HG03025 (cell line): ENCODE measurements at regions not wholly inside any gene's neighbourhood (a gene's known extent, or its start where the extent isn't known, plus 50 kb on each side); places are given as distances from the start of the nearest gene placed in this dataset.

Experiments used
- ATAC-seq: cut with Tn5 transposase; IDR thresholded peaks from one replicate; pipeline ENCODE4 v1.9.1; 2021; ENCODE audit warnings: mild to moderate bottlenecking, moderate library complexity; ENCODE audit not compliant: unreplicated experiment, low FRiP score

DNA sequence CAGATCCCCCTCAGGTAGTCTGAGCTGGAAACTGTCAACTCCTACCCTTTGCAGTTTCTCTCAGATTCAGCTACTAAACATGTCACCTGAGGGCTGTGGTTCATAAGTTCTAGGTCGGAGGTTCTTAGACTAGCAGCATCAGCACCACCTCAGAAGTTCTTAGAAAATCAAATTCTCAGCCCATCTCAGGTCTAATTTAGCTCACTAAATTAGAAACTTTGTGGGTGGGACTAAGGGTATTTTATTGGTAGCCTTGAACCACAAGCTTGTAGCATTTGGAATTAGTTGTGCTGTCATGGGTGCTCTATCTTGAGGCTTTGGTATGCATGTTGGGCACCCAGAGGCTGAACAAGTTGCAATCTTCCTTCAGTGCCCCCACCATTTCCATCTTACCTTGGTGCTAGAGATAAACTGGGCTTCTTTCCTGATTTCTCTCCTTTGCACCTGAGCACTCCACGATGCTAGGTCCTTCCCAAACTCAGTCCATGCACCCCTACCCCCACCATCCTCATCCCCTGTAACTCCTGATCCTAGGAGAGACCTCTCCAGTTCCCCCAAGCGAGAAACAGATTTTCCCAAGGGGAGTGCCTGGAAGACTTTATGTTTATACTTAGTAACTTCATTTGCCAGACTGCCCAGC lies 54.2 kb downstream of the S1PR1 start:
- ATAC-seq: no peak

DNA sequence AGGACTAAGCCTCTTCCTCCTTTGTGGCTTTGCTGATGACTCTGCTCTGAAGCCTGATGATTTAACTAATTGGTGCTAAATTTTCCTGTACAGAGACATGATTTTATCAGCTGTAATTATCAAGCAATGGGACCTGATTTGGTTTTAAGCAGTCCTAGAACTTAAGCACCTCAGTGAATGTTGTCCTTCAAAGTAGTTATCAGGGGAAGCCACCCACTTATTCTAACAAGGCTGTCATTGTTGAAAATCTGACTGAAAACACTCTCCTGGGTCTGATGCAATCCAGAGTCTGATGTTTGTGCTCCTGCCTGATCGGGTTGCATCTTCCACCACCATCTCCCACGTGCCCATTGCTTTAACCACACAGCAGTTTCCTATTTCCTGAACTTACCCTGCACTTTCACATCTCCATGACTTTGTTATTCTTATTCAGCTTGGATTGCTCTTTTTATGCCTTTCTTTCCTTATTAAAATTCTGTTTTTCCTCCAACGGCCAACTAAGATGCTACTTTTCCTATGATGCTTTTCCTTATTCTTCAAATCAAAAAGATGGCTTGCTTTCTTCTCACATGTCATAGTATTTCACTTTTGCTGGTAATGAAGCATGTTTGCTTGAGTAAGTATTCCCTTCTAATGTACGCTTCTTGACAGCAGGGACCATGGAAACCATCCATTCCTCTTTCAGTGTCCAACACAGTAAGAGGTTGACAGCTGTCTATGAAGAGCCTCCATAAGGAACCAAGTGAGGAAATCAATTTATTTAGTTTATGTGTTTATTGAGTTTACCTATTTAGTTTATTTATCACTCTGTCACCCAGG lies 55.0 kb downstream of the S1PR1 start:
- no peak for ATAC-seq

DNA sequence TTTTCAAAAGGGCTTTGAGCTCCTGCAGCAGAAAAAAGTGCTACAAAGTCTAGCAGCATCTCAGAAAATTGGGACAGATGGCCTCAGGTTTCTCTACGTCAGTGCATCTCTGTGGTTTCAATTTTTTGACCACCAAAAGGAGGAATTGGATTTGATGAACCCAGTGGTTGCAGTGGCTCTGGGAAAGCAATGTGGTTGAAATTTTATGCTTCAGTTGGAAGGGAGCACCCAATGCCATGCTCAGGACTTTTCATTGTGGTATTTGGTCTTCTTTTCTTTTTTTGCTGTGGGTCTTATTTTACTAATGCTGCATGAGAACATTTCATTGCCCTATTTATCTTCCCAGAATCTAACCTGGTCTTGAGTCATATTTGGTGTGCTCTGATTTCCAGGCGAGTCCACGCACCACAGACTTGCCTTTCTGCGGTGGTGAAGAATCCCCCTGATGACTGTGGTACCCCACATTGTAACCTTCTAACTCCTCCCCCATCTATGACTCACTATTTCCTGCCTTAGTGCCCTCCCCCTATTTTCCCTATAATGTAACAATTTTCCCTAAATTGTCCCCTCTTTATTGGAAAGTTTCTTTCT lies 56.7 kb downstream of the S1PR1 start:
- no peak for ATAC-seq

DNA sequence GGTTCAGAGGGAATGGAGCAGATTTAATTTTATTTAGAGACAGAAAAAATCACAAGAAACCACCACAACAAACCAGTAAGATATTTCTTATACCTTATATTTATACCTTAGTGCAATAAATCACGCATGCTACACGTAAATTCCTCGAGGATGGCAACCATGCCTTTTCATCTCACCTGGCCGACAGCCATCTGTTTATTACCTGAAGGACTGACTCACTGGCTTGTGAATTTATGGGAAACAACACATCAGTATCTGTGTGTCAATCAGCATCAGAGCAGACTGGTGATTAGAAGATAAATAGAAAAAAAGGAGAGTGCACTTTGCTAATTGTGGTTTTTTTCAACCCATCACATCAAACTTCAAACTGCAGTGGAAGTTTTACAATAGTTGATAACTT lies 58.4 kb downstream of the S1PR1 start:
- ATAC-seq: no peak

DNA sequence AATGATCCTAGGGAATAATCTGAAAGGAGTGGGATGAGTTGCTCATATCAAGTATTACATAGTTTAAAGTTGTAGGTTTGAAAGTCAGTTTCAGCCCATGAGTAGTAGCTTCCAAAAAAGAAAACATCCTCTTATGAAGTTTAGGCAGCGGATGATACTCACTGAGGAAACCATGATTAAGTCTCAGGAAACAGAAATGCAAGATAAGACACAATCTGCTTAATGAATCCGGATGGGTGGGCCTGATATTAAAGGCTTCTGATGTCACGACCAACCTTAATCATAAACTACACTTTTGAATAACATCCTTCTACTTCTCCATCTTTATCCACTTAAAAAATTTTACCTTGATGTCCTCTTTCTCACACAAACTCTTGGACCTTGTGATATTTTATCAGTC lies 61.8 kb downstream of the S1PR1 start:
- ATAC-seq: no peak

DNA sequence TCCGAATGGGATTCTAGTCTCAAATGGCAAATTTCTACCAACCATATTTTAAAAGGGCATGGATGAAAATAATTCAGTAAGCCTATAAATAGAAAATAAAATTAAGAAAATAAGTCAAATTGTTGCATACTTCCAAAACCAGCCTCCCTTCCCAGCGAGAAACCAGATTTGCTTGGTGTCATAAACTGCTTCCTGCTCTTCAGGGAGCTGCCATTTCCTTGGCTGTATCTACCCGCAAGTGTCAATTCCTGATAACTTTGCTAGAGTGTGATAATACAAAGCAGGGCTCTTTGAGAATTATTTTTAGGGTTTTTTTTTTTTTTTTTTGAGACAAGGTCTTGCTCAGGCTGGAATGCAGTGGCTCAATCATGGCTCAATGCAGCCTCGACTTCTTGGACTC lies 62.3 kb downstream of the S1PR1 start:
- no peak for ATAC-seq

DNA sequence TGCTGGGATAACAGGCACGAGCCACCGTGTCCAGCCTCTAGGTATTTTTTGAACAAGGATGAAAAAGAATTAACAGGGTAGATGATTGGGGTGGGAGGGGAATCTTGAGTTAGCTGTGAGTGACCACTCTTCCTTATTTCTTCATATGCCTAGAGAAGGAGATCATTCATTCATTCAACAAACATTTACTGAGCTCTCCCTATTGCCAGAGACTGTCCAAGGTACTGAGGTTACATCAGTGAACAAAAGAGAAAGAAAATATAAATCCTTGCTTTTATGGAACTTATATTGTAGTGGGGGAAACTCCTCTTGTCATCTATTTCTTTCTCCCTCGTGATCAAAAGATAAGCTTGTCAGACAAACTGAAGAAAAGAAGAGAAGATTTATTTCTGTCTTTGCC lies 62.9 kb downstream of the S1PR1 start:
- no peak for ATAC-seq

DNA sequence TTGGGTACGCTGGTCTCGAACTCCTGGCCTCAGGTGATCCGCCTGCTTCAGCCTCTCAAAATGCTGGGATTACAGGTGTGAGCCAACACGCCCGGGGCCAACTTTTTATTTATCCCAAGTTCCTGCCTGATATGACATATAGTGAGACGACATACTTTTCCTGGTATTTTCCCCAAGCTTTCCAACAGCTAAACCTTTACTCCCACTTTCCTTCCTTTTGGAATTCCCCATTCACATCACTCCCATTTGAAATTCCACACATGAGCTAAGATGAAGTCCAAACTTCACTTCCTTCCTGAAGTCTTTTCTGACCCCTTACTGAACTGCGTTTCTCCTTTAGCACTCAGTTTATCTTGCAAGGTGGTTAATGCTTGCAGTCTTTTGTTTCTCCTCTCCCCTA lies 64.1 kb downstream of the S1PR1 start:
- ATAC-seq: no peak

DNA sequence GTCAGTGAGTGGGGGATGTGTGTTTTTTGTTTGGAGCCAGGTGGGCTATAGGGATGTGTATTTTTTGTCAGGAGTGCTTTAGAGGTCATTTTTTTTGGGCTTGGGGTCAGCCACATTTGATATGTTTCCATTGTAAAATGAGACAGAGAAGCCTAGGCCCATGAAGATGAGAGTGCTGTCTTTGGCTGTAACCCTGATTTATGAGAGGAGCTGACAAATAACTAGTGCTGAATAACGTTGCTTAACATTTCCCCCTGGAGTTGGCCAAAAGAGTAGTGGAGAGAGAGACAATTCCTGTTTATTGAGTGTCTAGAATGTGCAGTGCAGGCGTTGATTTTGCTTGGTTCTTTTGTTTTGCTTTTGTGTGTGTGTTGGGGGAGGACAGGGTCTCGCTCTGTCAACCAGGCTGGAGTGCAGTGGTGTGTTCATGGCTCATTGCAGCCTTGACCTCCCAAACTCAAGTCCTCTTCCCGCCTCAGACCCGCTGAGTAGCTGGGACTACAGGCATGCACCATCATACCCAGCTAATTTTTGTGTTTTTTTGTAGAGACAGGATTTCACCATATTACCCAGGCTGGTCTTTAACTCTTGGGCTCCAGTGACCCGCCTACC lies 64.7 kb downstream of the S1PR1 start:
- ATAC-seq: no peak

DNA sequence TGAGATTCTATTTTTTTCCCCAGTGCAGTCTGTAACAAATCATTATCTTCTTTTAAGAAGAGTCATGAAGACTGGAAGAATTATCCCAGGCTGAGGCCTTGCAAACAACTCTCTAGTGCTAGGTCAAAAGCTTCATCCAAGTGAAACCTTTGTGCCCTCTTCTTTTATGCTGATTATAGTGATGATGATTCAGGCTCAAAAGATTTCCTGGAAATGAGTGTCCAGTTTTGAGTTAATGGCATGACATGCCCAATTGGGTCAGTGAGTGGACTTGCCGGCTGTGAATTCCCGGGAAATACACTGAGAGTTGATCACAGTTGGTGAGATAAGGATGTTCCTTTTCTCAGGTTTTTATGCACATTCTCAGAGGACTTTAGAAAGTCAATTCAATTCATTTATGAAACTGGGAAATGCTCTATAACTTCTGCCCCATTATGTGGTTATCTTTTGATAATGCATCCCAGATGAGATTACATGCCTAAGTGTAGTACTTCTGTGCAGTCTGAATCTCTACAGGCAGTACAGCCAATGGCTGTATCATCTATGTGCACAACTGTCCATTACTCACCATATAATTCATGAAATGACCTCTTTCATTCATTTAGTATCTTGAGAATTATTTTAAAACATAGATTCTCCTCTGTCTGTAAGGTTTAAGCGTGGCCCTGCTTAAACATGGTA lies 66.2 kb downstream of the S1PR1 start:
- ATAC-seq: no peak

DNA sequence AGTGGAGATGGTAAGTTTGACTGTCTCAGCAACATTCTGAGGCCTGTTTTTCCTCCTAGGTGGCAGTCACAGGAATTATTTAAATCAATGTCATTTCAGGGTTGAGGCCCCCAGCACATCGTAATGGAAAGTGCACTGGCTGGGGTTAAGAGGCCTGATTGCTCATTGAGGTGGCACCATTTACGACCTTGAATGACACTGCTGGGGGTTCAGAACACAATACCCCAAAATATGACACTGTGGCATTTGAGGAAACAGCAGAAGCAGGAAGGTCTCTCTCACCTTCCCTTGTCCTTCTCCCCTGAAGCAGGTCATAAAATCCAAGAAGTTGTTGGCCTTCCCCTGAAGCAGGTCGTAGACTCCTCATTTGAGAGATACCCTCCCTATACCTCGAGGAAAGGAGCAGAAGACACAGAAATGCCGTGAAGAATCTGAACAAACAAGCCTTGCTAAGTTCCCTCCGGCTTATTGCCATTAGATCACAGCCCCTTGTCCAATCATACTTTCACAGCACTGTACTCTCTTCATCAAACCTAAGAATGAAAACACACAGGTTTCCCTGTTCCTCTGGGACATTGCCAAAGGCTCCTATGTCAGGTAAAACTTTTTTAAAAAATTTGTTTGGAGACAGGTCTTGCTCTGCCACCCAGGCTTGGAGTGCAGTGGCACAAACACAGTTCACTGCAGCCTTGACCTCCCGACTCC lies 71.3 kb downstream of the S1PR1 start:
- no peak for ATAC-seq

DNA sequence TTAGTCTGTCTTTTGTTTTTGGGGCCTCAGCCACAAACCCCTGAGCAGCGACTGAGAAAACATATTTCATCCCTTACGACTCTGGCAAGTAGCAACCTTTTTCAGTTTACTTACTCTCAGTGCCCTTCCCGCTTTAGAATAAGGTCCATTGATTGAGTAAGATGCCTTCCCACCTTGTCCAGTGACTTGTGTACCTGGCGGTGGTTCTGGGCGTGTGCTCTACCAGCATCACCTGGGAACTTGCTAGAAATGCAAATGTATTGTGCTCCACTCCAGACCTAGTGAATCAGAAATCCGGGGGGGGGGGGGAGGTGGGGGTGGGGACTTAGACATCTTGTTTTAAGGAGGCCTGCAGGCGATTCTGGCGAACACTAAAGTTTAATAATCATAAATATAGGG lies 72.1 kb downstream of the S1PR1 start:
- ATAC-seq: peak; percentile 29

DNA sequence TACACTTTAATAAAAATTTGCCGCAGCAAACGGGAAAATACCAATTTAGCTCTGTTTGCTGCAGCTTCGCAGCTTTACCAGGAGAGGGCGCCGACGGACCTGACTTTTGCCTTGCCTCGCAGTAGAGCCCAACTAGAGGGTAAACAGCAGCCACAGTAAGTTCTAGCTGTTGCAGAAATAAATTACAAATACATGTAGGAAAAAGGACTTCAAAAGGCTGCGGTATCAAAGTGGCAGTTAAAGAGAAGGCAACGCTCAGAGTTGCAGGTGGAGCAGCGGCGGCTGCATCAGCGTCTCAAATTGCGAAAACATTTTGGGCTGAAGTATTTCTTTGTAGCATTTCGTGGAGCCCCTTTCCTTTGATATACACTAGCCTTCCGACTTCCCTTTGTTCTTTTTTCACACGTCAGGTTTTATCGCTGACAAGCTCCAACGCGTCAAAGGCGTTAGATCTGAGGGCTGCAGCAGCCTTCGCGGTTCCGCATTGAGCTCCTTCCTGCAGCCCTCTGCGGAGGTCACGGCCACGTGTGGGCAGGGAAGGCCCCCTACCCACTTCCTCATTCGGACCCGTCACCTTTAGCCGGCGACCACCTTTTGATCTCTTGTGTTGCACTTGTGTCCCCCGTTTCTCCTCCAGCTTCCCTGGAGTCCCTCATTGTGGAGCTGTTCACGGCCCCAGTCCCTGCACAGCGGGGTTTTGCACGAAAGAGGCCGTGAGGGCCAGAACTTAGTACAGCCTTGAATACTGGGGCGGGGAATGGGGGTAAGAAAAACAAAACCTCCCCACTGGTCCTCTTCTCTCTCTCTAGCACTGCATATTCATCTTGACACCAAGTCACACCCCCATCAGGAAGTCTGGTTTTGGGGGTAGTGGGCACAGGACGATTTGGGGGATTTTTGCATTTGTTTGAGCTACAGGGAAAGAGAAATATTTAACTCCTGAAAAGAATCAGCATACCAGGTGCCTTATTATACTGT lies 72.8 kb downstream of the S1PR1 start:
- ATAC-seq: peak; percentile 48

DNA sequence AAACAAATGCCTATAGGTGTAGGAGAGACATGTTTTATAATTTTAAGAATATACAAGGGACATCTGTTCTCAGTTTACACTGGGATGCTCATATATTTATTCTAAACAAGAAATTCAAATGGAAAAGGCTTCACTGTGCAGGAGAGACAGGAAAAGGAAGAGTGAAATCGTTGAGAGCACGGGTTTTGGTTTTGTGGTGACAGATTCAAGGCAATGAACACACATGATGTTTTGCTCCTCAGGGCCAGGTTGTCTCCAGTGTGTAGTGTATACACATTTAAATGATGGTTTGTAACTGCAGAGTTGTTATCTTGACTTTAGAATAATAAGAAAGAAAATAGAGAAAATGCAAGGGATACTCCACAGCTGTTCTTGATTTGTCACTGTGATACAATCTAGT lies 73.7 kb downstream of the S1PR1 start:
- no peak for ATAC-seq

DNA sequence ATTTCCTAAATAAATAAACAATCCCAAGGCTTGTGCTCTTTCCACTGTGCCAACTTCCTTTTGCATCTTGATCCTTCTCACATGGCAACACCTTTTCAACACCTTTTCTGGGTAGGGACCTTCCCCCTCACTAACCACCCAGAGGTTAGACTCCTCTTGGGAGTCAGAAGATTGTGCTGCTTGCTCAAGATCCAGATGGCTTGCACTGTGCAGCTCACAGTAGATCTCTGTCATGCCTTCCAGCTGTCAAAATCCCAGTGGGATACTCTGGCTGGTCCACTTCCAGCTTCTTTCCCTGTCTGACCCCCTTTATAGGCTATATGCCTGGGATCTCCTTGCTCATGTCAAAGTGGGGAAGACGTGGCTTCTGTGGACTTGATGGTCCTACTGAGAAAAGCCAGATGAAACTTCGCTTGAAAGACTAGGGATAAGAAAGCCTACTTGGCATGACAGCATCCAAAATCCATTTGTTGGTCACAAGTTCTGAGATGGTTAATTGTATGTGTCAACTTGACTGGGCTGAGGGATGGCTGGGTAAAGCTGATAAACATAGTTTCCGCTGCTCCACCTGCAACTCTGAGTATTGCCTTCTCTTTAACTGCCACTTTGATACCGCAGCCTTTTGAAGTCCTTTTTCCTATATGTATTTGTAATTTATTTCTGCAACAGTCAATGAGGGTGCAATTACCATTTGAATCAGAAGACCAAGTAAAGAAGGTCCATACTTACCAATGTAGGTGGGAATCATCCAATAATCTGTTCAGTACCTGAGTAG lies 74.5 kb downstream of the S1PR1 start:
- ATAC-seq: no peak

DNA sequence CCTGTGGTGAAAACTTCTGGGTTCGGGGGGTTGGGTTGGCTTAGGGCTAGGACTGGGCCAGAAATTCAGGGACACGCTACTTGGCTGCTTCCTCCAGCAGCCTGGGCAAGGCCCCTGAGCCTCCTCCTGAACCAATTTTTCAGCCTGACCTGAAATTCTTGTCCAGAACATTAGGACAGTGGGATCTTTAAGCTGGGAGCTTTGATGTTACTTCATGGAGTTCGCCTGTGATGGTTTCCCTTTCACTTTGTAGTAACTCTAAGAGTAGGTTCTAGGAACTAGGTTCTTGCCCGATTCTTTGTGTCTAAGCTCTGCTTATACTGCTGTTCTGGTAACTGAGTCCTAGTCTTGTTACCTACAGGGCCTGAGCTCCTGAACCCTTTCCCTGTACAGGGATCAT lies 75.3 kb downstream of the S1PR1 start:
- ATAC-seq: no peak

DNA sequence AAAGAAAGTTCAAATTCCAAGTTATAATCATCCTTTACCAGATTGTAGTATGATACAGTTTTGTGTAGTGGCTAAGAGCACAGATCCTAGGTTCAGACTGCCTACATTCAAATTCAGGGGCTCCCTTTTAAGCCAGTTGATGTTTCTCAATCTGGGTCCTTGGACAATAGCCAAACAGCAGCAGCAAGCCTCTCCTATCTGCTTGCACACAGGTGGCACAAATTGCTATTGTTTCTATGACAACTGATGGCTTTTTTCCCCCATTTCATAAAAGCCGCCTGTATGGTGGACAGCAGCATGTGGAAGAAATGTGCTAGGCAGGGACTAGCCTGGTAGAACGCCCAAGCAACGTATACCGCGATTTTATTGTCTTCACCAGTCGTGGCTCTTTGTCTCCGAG lies 76.5 kb downstream of the S1PR1 start:
- ATAC-seq: no peak

DNA sequence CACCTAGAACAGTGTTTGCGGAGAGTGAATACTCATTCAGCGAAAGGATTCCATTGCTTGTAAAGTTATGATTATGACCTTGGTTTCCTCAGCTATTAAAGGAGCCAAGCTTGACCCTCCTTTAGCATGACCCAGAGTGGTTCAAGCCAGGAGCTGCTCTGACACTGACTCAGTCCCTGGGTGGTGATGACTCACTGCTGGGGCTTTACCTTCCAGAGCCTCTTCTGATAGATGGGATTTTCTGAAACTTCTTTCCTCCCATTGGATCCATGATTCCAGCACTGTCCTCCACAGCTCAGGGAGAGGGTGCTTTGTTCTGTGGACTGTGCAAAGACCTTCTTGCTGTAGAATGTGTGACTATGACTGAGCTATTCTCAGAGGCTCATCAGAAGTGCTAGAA lies 77.4 kb downstream of the S1PR1 start:
- no peak for ATAC-seq
